GM12878 (cell line): ENCODE measurements at regions not wholly inside any gene's neighbourhood (a gene's known extent, or its start where the extent isn't known, plus 50 kb on each side); places are given as distances from the start of the nearest gene placed in this dataset.

ENCODE experiments used
- CREB1 ChIP-seq: IDR thresholded peaks from 2 replicates; pipeline ENCODE4 v1.6.1; 2012; ENCODE audit warnings: low read depth, mild to moderate bottlenecking, inconsistent platforms
- DPF2 ChIP-seq: fragments of 450-650 bp; IDR thresholded peaks from 2 replicates; pipeline ENCODE4 v1.6.1; 2017; ENCODE audit warnings: mild to moderate bottlenecking
- HCFC1 ChIP-seq: fragments of 150-350 bp; IDR thresholded peaks from 2 replicates; pipeline ENCODE4 v1.6.1; 2014; ENCODE audit warnings: low read length
- HDGF ChIP-seq: fragments of 450-650 bp; IDR thresholded peaks from 2 replicates; pipeline ENCODE4 v1.6.1; 2016; ENCODE audit warnings: antibody characterized with exemption
- IKZF1 ChIP-seq: fragments of 450-650 bp; conservative IDR thresholded peaks from 2 replicates; pipeline ENCODE4 v1.6.1; 2017; ENCODE audit warnings: antibody characterized with exemption, mild to moderate bottlenecking
- MAX ChIP-seq: IDR thresholded peaks from 2 replicates; pipeline ENCODE4 v1.6.1; 2012; ENCODE audit warnings: low read depth, low read length, improper control_type of control experiment
- NR2F1 ChIP-seq: fragments of 450-650 bp; conservative IDR thresholded peaks from 2 replicates; pipeline ENCODE4 v1.6.1; 2017; ENCODE audit warnings: mild to moderate bottlenecking
- RUNX3 ChIP-seq: IDR thresholded peaks from 2 replicates; pipeline ENCODE4 v1.6.1; 2012; ENCODE audit warnings: low read length, inconsistent platforms
- SREBF2 ChIP-seq: IDR thresholded peaks from 2 replicates; pipeline ENCODE4 v1.6.1; 2012; ENCODE audit warnings: mild to moderate bottlenecking, low read length
- SUPT20H ChIP-seq: IDR thresholded peaks from 2 replicates; pipeline ENCODE4 v1.6.1; 2011; ENCODE audit warnings: low read depth, mild to moderate bottlenecking, low read length, moderate library complexity, borderline replicate concordance; ENCODE audit not compliant: control insufficient read depth
- ZBED1 ChIP-seq: IDR thresholded peaks from 2 replicates; pipeline ENCODE4 v1.6.1; 2016; ENCODE audit warnings: borderline replicate concordance
- TF ChIP-seq, protein P1 (sequence below): fragments of 450-650 bp; IDR thresholded peaks from 2 replicates; pipeline ENCODE4 v1.6.1; 2016; ENCODE audit warnings: mild to moderate bottlenecking
- TF ChIP-seq, protein P2 (sequence below): fragments of 450-650 bp; IDR thresholded peaks from 2 replicates; pipeline ENCODE4 v1.6.1; 2017; ENCODE audit warnings: borderline replicate concordance
- TF ChIP-seq, protein P3 (sequence below), 3 experiments: IDR thresholded peaks in 2 of 3; conservative IDR thresholded peaks in 1 of 3; 2 replicates each; pipeline ENCODE4 v1.5.1; 2011; ENCODE audit warnings: low read depth in 3 of 3, low read length in 3 of 3, mild to moderate bottlenecking in 3 of 3, control low read depth in 2 of 3, moderate library complexity in 2 of 3, inconsistent platforms in 1 of 3, mixed read lengths in 1 of 3; ENCODE audit not compliant: control insufficient read depth in 2 of 3, insufficient read depth in 1 of 3; ENCODE audit errors: extremely low read depth in 1 of 3
- TF ChIP-seq, protein P4 (sequence below): fragments of 150-350 bp; IDR thresholded peaks from 2 replicates; pipeline ENCODE4 v1.6.1; 2016; ENCODE audit warnings: low read depth, low read length
- TF ChIP-seq, protein P5 (sequence below): fragments of 450-650 bp; IDR thresholded peaks from 2 replicates; pipeline ENCODE4 v1.6.1; 2017; ENCODE audit warnings: mild to moderate bottlenecking
- TF ChIP-seq, protein P6 (sequence below): fragments of 450-650 bp; IDR thresholded peaks from 2 replicates; pipeline ENCODE4 v1.6.1; 2017; ENCODE audit warnings: antibody characterized with exemption, mild to moderate bottlenecking, moderate library complexity

GRCh38 chr4:78661921-78662521 is 110.5 kb downstream of the ANXA3 start (continued):
- TF ChIP-seq, protein P1, sequence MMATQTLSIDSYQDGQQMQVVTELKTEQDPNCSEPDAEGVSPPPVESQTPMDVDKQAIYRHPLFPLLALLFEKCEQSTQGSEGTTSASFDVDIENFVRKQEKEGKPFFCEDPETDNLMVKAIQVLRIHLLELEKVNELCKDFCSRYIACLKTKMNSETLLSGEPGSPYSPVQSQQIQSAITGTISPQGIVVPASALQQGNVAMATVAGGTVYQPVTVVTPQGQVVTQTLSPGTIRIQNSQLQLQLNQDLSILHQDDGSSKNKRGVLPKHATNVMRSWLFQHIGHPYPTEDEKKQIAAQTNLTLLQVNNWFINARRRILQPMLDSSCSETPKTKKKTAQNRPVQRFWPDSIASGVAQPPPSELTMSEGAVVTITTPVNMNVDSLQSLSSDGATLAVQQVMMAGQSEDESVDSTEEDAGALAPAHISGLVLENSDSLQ, result no peak
- TF ChIP-seq RUNX3 (peak; percentile 88), IKZF1 (peak; percentile 57), NR2F1 (peak; percentile 88), HDGF (no peak), ZBED1 (no peak), SUPT20H (no peak), SREBF2 (no peak), MAX (no peak), CREB1 (0 out of 2 replicates have a peak, but pooled peaks have one; percentile 13), HCFC1 (no peak), DPF2 (peak; percentile 69)
- TF ChIP-seq, protein P2, sequence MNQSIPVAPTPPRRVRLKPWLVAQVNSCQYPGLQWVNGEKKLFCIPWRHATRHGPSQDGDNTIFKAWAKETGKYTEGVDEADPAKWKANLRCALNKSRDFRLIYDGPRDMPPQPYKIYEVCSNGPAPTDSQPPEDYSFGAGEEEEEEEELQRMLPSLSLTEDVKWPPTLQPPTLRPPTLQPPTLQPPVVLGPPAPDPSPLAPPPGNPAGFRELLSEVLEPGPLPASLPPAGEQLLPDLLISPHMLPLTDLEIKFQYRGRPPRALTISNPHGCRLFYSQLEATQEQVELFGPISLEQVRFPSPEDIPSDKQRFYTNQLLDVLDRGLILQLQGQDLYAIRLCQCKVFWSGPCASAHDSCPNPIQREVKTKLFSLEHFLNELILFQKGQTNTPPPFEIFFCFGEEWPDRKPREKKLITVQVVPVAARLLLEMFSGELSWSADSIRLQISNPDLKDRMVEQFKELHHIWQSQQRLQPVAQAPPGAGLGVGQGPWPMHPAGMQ, result no peak
- TF ChIP-seq, protein P3, sequence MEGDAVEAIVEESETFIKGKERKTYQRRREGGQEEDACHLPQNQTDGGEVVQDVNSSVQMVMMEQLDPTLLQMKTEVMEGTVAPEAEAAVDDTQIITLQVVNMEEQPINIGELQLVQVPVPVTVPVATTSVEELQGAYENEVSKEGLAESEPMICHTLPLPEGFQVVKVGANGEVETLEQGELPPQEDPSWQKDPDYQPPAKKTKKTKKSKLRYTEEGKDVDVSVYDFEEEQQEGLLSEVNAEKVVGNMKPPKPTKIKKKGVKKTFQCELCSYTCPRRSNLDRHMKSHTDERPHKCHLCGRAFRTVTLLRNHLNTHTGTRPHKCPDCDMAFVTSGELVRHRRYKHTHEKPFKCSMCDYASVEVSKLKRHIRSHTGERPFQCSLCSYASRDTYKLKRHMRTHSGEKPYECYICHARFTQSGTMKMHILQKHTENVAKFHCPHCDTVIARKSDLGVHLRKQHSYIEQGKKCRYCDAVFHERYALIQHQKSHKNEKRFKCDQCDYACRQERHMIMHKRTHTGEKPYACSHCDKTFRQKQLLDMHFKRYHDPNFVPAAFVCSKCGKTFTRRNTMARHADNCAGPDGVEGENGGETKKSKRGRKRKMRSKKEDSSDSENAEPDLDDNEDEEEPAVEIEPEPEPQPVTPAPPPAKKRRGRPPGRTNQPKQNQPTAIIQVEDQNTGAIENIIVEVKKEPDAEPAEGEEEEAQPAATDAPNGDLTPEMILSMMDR (IDR thresholded peaks at IDR 0.05 in 2 of 3, conservative IDR thresholded peaks at IDR 0.05 in 1 of 3; ENCODE audit: control insufficient read depth in 2 of 3, extremely low read depth in 1 of 3, insufficient read depth in 1 of 3, low read depth in 3 of 3, low read length in 3 of 3), result no peak
- TF ChIP-seq, protein P4, sequence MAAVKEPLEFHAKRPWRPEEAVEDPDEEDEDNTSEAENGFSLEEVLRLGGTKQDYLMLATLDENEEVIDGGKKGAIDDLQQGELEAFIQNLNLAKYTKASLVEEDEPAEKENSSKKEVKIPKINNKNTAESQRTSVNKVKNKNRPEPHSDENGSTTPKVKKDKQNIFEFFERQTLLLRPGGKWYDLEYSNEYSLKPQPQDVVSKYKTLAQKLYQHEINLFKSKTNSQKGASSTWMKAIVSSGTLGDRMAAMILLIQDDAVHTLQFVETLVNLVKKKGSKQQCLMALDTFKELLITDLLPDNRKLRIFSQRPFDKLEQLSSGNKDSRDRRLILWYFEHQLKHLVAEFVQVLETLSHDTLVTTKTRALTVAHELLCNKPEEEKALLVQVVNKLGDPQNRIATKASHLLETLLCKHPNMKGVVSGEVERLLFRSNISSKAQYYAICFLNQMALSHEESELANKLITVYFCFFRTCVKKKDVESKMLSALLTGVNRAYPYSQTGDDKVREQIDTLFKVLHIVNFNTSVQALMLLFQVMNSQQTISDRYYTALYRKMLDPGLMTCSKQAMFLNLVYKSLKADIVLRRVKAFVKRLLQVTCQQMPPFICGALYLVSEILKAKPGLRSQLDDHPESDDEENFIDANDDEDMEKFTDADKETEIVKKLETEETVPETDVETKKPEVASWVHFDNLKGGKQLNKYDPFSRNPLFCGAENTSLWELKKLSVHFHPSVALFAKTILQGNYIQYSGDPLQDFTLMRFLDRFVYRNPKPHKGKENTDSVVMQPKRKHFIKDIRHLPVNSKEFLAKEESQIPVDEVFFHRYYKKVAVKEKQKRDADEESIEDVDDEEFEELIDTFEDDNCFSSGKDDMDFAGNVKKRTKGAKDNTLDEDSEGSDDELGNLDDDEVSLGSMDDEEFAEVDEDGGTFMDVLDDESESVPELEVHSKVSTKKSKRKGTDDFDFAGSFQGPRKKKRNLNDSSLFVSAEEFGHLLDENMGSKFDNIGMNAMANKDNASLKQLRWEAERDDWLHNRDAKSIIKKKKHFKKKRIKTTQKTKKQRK, result no peak
- TF ChIP-seq, protein P5, sequence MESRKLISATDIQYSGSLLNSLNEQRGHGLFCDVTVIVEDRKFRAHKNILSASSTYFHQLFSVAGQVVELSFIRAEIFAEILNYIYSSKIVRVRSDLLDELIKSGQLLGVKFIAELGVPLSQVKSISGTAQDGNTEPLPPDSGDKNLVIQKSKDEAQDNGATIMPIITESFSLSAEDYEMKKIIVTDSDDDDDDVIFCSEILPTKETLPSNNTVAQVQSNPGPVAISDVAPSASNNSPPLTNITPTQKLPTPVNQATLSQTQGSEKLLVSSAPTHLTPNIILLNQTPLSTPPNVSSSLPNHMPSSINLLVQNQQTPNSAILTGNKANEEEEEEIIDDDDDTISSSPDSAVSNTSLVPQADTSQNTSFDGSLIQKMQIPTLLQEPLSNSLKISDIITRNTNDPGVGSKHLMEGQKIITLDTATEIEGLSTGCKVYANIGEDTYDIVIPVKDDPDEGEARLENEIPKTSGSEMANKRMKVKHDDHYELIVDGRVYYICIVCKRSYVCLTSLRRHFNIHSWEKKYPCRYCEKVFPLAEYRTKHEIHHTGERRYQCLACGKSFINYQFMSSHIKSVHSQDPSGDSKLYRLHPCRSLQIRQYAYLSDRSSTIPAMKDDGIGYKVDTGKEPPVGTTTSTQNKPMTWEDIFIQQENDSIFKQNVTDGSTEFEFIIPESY, result no peak
- TF ChIP-seq, protein P6, sequence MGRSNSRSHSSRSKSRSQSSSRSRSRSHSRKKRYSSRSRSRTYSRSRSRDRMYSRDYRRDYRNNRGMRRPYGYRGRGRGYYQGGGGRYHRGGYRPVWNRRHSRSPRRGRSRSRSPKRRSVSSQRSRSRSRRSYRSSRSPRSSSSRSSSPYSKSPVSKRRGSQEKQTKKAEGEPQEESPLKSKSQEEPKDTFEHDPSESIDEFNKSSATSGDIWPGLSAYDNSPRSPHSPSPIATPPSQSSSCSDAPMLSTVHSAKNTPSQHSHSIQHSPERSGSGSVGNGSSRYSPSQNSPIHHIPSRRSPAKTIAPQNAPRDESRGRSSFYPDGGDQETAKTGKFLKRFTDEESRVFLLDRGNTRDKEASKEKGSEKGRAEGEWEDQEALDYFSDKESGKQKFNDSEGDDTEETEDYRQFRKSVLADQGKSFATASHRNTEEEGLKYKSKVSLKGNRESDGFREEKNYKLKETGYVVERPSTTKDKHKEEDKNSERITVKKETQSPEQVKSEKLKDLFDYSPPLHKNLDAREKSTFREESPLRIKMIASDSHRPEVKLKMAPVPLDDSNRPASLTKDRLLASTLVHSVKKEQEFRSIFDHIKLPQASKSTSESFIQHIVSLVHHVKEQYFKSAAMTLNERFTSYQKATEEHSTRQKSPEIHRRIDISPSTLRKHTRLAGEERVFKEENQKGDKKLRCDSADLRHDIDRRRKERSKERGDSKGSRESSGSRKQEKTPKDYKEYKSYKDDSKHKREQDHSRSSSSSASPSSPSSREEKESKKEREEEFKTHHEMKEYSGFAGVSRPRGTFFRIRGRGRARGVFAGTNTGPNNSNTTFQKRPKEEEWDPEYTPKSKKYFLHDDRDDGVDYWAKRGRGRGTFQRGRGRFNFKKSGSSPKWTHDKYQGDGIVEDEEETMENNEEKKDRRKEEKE, result no peak
